GM12878 (cell line): ENCODE measurements at regions not wholly inside any gene's neighbourhood (a gene's known extent, or its start where the extent isn't known, plus 50 kb on each side); places are given as distances from the start of the nearest gene placed in this dataset.

Experiments used
- ATAC-seq: fragments of 200-7000 bp; cut with Tn5 transposase; 3 replicates; pipeline ENCODE4 v1.9.1; 2020; ENCODE audit warnings: mild to moderate bottlenecking, moderate library complexity
- BruUV-seq: library from RNA; stranded (reverse); fragments of 400-500 nt; replicated peaks from 2 replicates; lab custom pipeline; 2021; lab: Mats Ljungman, UMichigan
- CTCF ChIA-PET: fragments of 300-600 bp; sonication (Branson Sonifier 250); formaldehyde crosslinking; extraction: SDS; loops from one replicate; lab custom pipeline; 2021; ENCODE audit warnings: inconsistent platforms; lab: Yijun Ruan, JAX
- POLR2A ChIA-PET: fragments of 350-600 bp; formaldehyde crosslinking; extraction: SDS; loops from one replicate; lab custom pipeline; 2021; ENCODE audit warnings: inconsistent platforms; lab: Charles Lee
- RAD21 ChIA-PET: fragments of 300-600 bp; sonication (Branson Sonifier 250); formaldehyde crosslinking; loops from one replicate; lab custom pipeline; 2023; ENCODE audit warnings: antibody characterized with exemption; ENCODE audit not compliant: unreplicated experiment; lab: Charles Lee
- SMC1A ChIA-PET: fragments of 300-600 bp; sonication (Branson Sonifier 250); formaldehyde crosslinking; loops from one replicate; lab custom pipeline; 2023; ENCODE audit not compliant: unreplicated experiment, uncharacterized antibody; lab: Charles Lee
- DNase-seq: peaks from one replicate; pipeline ENCODE4 v3.0.0-alpha.2; 2011; ENCODE audit warnings: low read depth, low spot score
- FAIRE-seq: peaks from 3 replicates; lab custom pipeline; 2011; peaks lifted over from hg19 to GRCh38; lab: Jason Lieb, UNC
- H2AFZ ChIP-seq: 2 replicates; pipeline ENCODE4 v1.6.0; 2011; ENCODE audit warnings: low read depth, low read length, control low read depth; ENCODE audit not compliant: control insufficient read depth
- H3K27ac ChIP-seq: 2 replicates; pipeline ENCODE4 v1.5.1; 2011; ENCODE audit warnings: control low read depth; ENCODE audit not compliant: control insufficient read depth, insufficient read depth
- H3K27me3 ChIP-seq, 2 experiments: replicated peaks in 1 of 2; 2 replicates each; pipeline versions ENCODE4 v1.6.0 to v1.6.1; 2011; ENCODE audit warnings: low read length in 1 of 2; ENCODE audit not compliant: control insufficient read depth in 2 of 2, insufficient read depth in 2 of 2
- H3K36me3 ChIP-seq, 2 experiments: 2 replicates each; pipeline ENCODE4 v1.5.1; 2011; ENCODE audit warnings: low read length in 1 of 2; ENCODE audit not compliant: control insufficient read depth in 2 of 2, insufficient read depth in 2 of 2
- H3K4me1 ChIP-seq: 2 replicates; pipeline ENCODE4 v1.6.1; 2011; ENCODE audit warnings: mild to moderate bottlenecking, low read length, moderate library complexity, mixed read lengths; ENCODE audit not compliant: control insufficient read depth, insufficient read depth
- H3K4me2 ChIP-seq: 2 replicates; pipeline ENCODE4 v1.6.0; 2011; ENCODE audit warnings: control low read depth; ENCODE audit not compliant: control insufficient read depth, insufficient read depth
- H3K4me3 ChIP-seq: fragments of 200-600 bp; sonication (generic); 2 replicates; pipeline ENCODE4 v1.5.1; 2016
- H3K79me2 ChIP-seq: 2 replicates; pipeline ENCODE4 v1.6.0; 2011; ENCODE audit warnings: low read length; ENCODE audit not compliant: control insufficient read depth, insufficient read depth
- H3K9ac ChIP-seq: 2 replicates; pipeline ENCODE4 v1.8.0; 2011; ENCODE audit warnings: low read length, control low read depth, mixed read lengths; ENCODE audit not compliant: control insufficient read depth, insufficient read depth
- H3K9me3 ChIP-seq: replicated peaks from 3 replicates; pipeline ENCODE4 v1.5.1; 2011; ENCODE audit warnings: mild to moderate bottlenecking, low read length; ENCODE audit not compliant: control insufficient read depth, insufficient read depth
- H4K20me1 ChIP-seq: 2 replicates; pipeline ENCODE4 v1.6.0; 2011; ENCODE audit not compliant: control insufficient read depth, insufficient read depth
- BCL3 ChIP-seq: IDR thresholded peaks from 2 replicates; pipeline ENCODE4 v1.6.1; 2011; ENCODE audit warnings: borderline replicate concordance, low read depth, mild to moderate bottlenecking, moderate library complexity, low read length; ENCODE audit not compliant: insufficient read depth, poor library complexity, severe bottlenecking
- E4F1 ChIP-seq: fragments of 450-650 bp; IDR thresholded peaks from 2 replicates; pipeline ENCODE4 v1.6.1; 2018; ENCODE audit warnings: borderline replicate concordance, mild to moderate bottlenecking; ENCODE audit not compliant: partially characterized antibody
- HCFC1 ChIP-seq: fragments of 150-350 bp; IDR thresholded peaks from 2 replicates; pipeline ENCODE4 v1.6.1; 2014; ENCODE audit warnings: low read length
- WGBS: methylation state at CpG from one replicate; pipeline ENCODE4 v1.1.6; 2016; ENCODE audit warnings: low lambda C conversion rate; ENCODE audit not compliant: insufficient replicate concordance, insufficient coverage; ENCODE audit errors: missing lambda C conversion rate; 5-methylcytosine and 5-hydroxymethylcytosine counted together
- in situ Hi-C: fragments of 300-500 bp; cut with MboI; formaldehyde crosslinking; loops from 9 replicates; pipeline ENCODE4 v1.14.3; 2018; ENCODE audit warnings: mixed read lengths
- intact Hi-C: fragments of 100-400 bp; cut with micrococcal nuclease; formaldehyde crosslinking; loops from one replicate; pipeline ENCODE4 v1.14.2; 2022; ENCODE audit not compliant: unreplicated experiment

- no peak overlapping the region for H3K4me2 ChIP-seq
- ATAC-seq (no peak), DNase-seq (no peak), FAIRE-seq (no peak)
- intact Hi-C loops (no loop called here), in situ Hi-C loops (loop anchor here (5.0 kb wide), 1 partner anchor 52 kb away; no protein-coding TSS in a partner anchor)
- ChIA-PET SMC1A (interaction anchor here (1.1 kb wide), 1 partner anchor 11 kb away, joined by 4 read pairs; no protein-coding TSS in a partner anchor), RAD21 (no interaction called here), CTCF (interaction anchor here (0.6 to 0.7 kb wide), 3 partner anchors 11 to 59 kb away, joined by 3 read pairs; no protein-coding TSS in a partner anchor), POLR2A (no interaction called here)
- no peaks in the 10 kb centered on the region for H3K4me1 ChIP-seq
- no peaks in the 10 kb centered on the region for H4K20me1 ChIP-seq
- TF ChIP-seq E4F1 (no peak), HCFC1 (no peak), BCL3 (no peak)
- H3K4me3 ChIP-seq = no peak overlapping the region
- no peak overlapping the region for H3K27ac ChIP-seq
- no peaks in the 10 kb centered on the region for H3K36me3 ChIP-seq
- H3K9ac ChIP-seq = no peak overlapping the region
- no TSS peak for BruUV-seq
- 87% methylated on average over 7 of the region's 7 CpGs for WGBS
- H3K9me3 ChIP-seq = no peaks in the 10 kb centered on the region; the same call in 2 of the 3 replicates
- no peak overlapping the region for H2AFZ ChIP-seq
- no peaks in the 10 kb centered on the region for H3K79me2 ChIP-seq
- H3K27me3 ChIP-seq = no peaks in the 10 kb centered on the region
These were observed 248.5 kb downstream of the SOX9 start for GRCh38 chr17:72369366-72369765.
